Gastrocnemius medialis (tissue), 4 donors: ENCODE measurements at regions not wholly inside any gene's neighbourhood (a gene's known extent, or its start where the extent isn't known, plus 50 kb on each side); places are given as distances from the start of the nearest gene placed in this dataset.

Experiments used
- CTCF ChIP-seq, 5 experiments: fragments of 450-650 bp in 3 of 5; fragments of 200-600 bp in 2 of 5; sonication (generic) in 2 of 5; IDR thresholded peaks in 4 of 5; conservative IDR thresholded peaks in 1 of 5; 1 replicate in 4 of 5; 2 replicates in 1 of 5; pipeline ENCODE4 v1.5.1; 2016 to 2019; ENCODE audit warnings: antibody characterized with exemption in 5 of 5, mild to moderate bottlenecking in 3 of 5, moderate library complexity in 3 of 5
- POLR2A ChIP-seq, 2 donors: fragments of 450-650 bp; IDR thresholded peaks; one replicate each; pipeline ENCODE4 v1.6.1; 2017; ENCODE audit warnings: antibody characterized with exemption in 2 of 2, mild to moderate bottlenecking in 2 of 2, moderate library complexity in 2 of 2

GRCh38 chrX:25663701-25664100, 474.4 kb upstream of the MAGEB18 start:
- TF ChIP-seq CTCF (IDR thresholded peaks at IDR 0.05 in 4 of 5, conservative IDR thresholded peaks at IDR 0.05 in 1 of 5) (no peak), POLR2A (IDR thresholded peaks at IDR 0.05) (no peak)
